GM23338 (cell line): ENCODE measurements at regions not wholly inside any gene's neighbourhood (a gene's known extent, or its start where the extent isn't known, plus 50 kb on each side); places are given as distances from the start of the nearest gene placed in this dataset.

ENCODE experiments used
- ATAC-seq: fragments of 200-7000 bp; cut with Tn5 transposase; 3 replicates; pipeline ENCODE4 v1.9.1; 2020
- DNase-seq: peaks from one replicate; pipeline ENCODE4 v3.0.0-alpha.2; 2015; ENCODE audit warnings: low spot score
- H2AFZ ChIP-seq: fragments of 200-600 bp; sonication (generic); 2 replicates; pipeline ENCODE4 v1.8.0; 2016; ENCODE audit warnings: antibody characterized with exemption, mild to moderate bottlenecking, moderate library complexity
- H3F3A ChIP-seq: fragments of 200-600 bp; sonication (generic); replicated peaks from 2 replicates; pipeline ENCODE4 v1.8.0; 2017; ENCODE audit warnings: antibody characterized with exemption, mixed run types, low read depth
- H3K27ac ChIP-seq: fragments of 200-600 bp; sonication (generic); 2 replicates; pipeline ENCODE4 v1.6.1; 2016; ENCODE audit warnings: low read depth
- H3K27me3 ChIP-seq: fragments of 200-600 bp; sonication (generic); 2 replicates; pipeline ENCODE4 v1.8.0; 2016; ENCODE audit warnings: mild to moderate bottlenecking, mixed run types, moderate library complexity; ENCODE audit not compliant: insufficient read depth
- H3K36me3 ChIP-seq: fragments of 200-600 bp; sonication (generic); 2 replicates; pipeline ENCODE4 v1.8.0; 2016; ENCODE audit warnings: mild to moderate bottlenecking; ENCODE audit not compliant: insufficient read depth
- H3K4me1 ChIP-seq: fragments of 200-600 bp; sonication (generic); 2 replicates; pipeline ENCODE4 v1.8.0; 2016; ENCODE audit warnings: mild to moderate bottlenecking, moderate library complexity; ENCODE audit not compliant: insufficient read depth
- H3K4me2 ChIP-seq: fragments of 200-600 bp; sonication (generic); 2 replicates; pipeline ENCODE4 v1.7.1; 2017; ENCODE audit warnings: mixed run types
- H3K4me3 ChIP-seq: fragments of 200-600 bp; sonication (generic); 2 replicates; pipeline ENCODE4 v1.6.1; 2016; ENCODE audit warnings: mixed run types
- H3K79me2 ChIP-seq: fragments of 200-600 bp; sonication (generic); replicated peaks from 2 replicates; pipeline ENCODE4 v1.8.0; 2017; ENCODE audit warnings: mild to moderate bottlenecking; ENCODE audit not compliant: insufficient read depth
- H3K9me2 ChIP-seq: fragments of 200-600 bp; sonication (generic); 2 replicates; pipeline ENCODE4 v1.8.0; 2017; ENCODE audit not compliant: insufficient read depth
- H4K20me1 ChIP-seq: fragments of 200-600 bp; sonication (generic); replicated peaks from 2 replicates; pipeline ENCODE4 v1.8.0; 2017; ENCODE audit warnings: mild to moderate bottlenecking; ENCODE audit not compliant: insufficient read depth
- H3K27ac Mint-ChIP-seq: 2 replicates; pipeline ENCODE4 v1.8.0; 2020; ENCODE audit warnings: inconsistent platforms, mild to moderate bottlenecking, moderate library complexity, mixed read lengths
- H3K27me3 Mint-ChIP-seq: 3 replicates; pipeline ENCODE4 v1.8.0; 2022; ENCODE audit warnings: low read depth, mild to moderate bottlenecking, moderate library complexity, mixed read lengths, inconsistent platforms; ENCODE audit not compliant: insufficient read depth, poor library complexity
- H3K36me3 Mint-ChIP-seq: 3 replicates; pipeline ENCODE4 v1.8.0; 2021; ENCODE audit warnings: low read depth, mild to moderate bottlenecking, inconsistent platforms, moderate library complexity, mixed read lengths
- H3K4me1 Mint-ChIP-seq: 3 replicates; pipeline ENCODE4 v1.8.0; 2020; ENCODE audit warnings: mild to moderate bottlenecking, inconsistent platforms, mixed read lengths
- H3K4me3 Mint-ChIP-seq: 3 replicates; pipeline ENCODE4 v1.8.0; 2021; ENCODE audit warnings: moderate library complexity, mild to moderate bottlenecking, inconsistent platforms, mixed read lengths
- H3K9me3 Mint-ChIP-seq: 3 replicates; pipeline ENCODE4 v1.8.0; 2020; ENCODE audit warnings: moderate library complexity, mild to moderate bottlenecking, inconsistent platforms, mixed read lengths
- CREB1 ChIP-seq: fragments of 250-450 bp; sonication (Bioruptor Pico); IDR thresholded peaks from 2 replicates; pipeline ENCODE4 v1.5.0; 2020; ENCODE audit warnings: low read depth, mild to moderate bottlenecking, moderate library complexity
- EZH2 ChIP-seq: fragments of 200-600 bp; sonication (generic); IDR thresholded peaks from one replicate; pipeline ENCODE4 v1.8.0; 2017; ENCODE audit warnings: antibody characterized with exemption, mild to moderate bottlenecking, low read depth; ENCODE audit not compliant: unreplicated experiment
- EZH2phosphoT487 ChIP-seq: fragments of 200-600 bp; sonication (generic); IDR thresholded peaks from one replicate; pipeline ENCODE4 v1.8.1; 2018; ENCODE audit warnings: antibody characterized with exemption; ENCODE audit not compliant: unreplicated experiment
- NANOG ChIP-seq: IDR thresholded peaks from 2 replicates; pipeline ENCODE4 v1.6.1; 2016; ENCODE audit warnings: antibody characterized with exemption, borderline replicate concordance
- POLR2AphosphoS5 ChIP-seq: IDR thresholded peaks from 2 replicates; pipeline ENCODE4 v1.6.1; 2016; ENCODE audit warnings: antibody characterized with exemption, low read depth
- STAT1 ChIP-seq: IDR thresholded peaks from one replicate; pipeline ENCODE4 v1.6.1; 2016; ENCODE audit warnings: antibody characterized with exemption; ENCODE audit not compliant: unreplicated experiment
- ZNF331 ChIP-seq: fragments of 250-450 bp; sonication (Bioruptor Pico); IDR thresholded peaks from 2 replicates; pipeline ENCODE4 v1.5.0; 2020; ENCODE audit warnings: low read depth, mild to moderate bottlenecking, moderate library complexity
- TF ChIP-seq, protein P1 (sequence below): IDR thresholded peaks from 2 replicates; pipeline ENCODE4 v1.6.1; 2016; ENCODE audit warnings: antibody characterized with exemption
- TF ChIP-seq, protein P2 (sequence below), 2 experiments: fragments of 200-600 bp in 1 of 2; sonication (generic) in 1 of 2; conservative IDR thresholded peaks; 2 replicates each; pipeline versions ENCODE4 v1.5.1 to v1.6.1; 2016 to 2017; ENCODE audit warnings: antibody characterized with exemption in 2 of 2, low read depth in 2 of 2, mild to moderate bottlenecking in 2 of 2, moderate library complexity in 1 of 2
- TF ChIP-seq, protein P3 (sequence below): fragments of 250-450 bp; sonication (Bioruptor Pico); IDR thresholded peaks from 2 replicates; pipeline ENCODE4 v1.5.0; 2020; ENCODE audit warnings: mild to moderate bottlenecking, moderate library complexity

DNA sequence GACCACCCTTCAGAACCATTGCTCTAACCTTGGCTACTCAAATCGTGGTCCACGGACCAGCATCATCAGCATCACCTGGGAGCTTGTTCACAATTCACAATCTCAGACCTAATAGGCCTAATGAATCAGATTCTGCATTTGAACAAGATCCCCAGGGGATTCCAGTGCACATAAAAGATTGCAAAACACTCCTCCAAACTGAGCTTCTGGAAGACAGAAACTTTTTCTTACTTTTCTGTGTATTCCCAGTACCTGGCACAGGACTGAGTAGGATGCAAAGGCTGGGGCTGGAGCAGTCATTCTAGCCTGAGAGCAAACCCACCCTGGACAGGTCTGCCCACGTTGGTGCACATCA is 115.1 kb upstream of the COPS8 start:
- peaks cover 18% of the 10 kb centered on the region for H3K9me2 ChIP-seq
- H3K4me3 Mint-ChIP-seq = no peak overlapping the region
- H3K27ac Mint-ChIP-seq = no peak overlapping the region
- no peak overlapping the region for H3K4me3 ChIP-seq
- peaks cover 26% of the 10 kb centered on the region for H3K4me1 ChIP-seq
- no peaks in the 10 kb centered on the region for H3K79me2 ChIP-seq
- H4K20me1 ChIP-seq = no peaks in the 10 kb centered on the region
- H3K27me3 ChIP-seq = no peaks in the 10 kb centered on the region
- H3K4me1 Mint-ChIP-seq = peaks cover 42% of the 10 kb centered on the region
- no peak overlapping the region for H3K27ac ChIP-seq
- H3K36me3 Mint-ChIP-seq = no peaks in the 10 kb centered on the region
- TF ChIP-seq, protein P1, sequence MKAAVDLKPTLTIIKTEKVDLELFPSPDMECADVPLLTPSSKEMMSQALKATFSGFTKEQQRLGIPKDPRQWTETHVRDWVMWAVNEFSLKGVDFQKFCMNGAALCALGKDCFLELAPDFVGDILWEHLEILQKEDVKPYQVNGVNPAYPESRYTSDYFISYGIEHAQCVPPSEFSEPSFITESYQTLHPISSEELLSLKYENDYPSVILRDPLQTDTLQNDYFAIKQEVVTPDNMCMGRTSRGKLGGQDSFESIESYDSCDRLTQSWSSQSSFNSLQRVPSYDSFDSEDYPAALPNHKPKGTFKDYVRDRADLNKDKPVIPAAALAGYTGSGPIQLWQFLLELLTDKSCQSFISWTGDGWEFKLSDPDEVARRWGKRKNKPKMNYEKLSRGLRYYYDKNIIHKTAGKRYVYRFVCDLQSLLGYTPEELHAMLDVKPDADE = no peak
- TF ChIP-seq EZH2 (no peak), POLR2AphosphoS5 (no peak), NANOG (no peak)
- TF ChIP-seq, protein P2, sequence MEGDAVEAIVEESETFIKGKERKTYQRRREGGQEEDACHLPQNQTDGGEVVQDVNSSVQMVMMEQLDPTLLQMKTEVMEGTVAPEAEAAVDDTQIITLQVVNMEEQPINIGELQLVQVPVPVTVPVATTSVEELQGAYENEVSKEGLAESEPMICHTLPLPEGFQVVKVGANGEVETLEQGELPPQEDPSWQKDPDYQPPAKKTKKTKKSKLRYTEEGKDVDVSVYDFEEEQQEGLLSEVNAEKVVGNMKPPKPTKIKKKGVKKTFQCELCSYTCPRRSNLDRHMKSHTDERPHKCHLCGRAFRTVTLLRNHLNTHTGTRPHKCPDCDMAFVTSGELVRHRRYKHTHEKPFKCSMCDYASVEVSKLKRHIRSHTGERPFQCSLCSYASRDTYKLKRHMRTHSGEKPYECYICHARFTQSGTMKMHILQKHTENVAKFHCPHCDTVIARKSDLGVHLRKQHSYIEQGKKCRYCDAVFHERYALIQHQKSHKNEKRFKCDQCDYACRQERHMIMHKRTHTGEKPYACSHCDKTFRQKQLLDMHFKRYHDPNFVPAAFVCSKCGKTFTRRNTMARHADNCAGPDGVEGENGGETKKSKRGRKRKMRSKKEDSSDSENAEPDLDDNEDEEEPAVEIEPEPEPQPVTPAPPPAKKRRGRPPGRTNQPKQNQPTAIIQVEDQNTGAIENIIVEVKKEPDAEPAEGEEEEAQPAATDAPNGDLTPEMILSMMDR (conservative IDR thresholded peaks at IDR 0.05; ENCODE audit: low read depth in 2 of 2) = no peak
- no peaks in the 10 kb centered on the region for H3F3A ChIP-seq
- H3K27me3 Mint-ChIP-seq = peaks cover 5% of the 10 kb centered on the region
- ATAC-seq (no peak), DNase-seq (no peak)
- H3K9me3 Mint-ChIP-seq = peaks cover 2% of the 10 kb centered on the region; the same call in 1 of the 3 replicates
- H3K36me3 ChIP-seq = no peaks in the 10 kb centered on the region
- no peak overlapping the region for H3K4me2 ChIP-seq
- H2AFZ ChIP-seq = no peak overlapping the region

DNA sequence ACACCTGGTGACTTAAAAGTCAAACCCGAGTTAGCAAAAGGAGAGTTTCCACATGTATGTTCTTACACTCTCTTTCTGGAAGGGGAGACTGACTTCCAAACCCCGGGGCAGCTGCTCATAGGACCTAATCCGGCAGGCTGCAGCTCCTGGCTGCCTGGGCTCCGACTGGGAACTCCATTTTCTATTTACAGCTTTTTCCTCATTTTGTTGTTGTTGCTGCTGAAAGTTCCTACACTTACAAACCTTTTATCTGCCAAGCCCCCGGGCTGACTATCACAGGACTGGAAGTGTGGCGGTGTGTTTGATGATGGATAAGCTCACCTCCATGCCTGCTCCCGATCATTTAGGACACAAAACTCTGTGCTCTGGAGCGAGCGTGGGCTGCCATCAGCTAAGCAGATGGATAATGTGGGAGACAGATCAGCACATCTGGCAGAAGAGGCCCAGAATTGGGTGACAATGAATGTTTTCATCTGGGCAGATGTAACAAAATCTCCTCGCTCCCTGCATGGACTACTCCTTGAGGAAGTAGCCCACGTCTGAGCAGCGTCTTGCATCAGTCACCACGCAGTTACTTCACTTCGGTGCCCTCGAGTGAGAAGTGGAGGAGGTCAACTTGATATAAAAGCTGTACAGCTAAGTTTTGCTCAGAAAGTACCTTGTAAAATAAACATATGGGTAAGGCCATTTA is 114.4 kb upstream of the COPS8 start:
- Histone ChIP-seq H3K36me3 (no peaks in the 10 kb centered on the region), H3K27me3 (no peaks in the 10 kb centered on the region), H2AFZ (no peak overlapping the region), H3K4me1 (peaks cover 21% of the 10 kb centered on the region), H3K4me2 (no peak overlapping the region), H3K27ac (no peak overlapping the region), H3F3A (no peaks in the 10 kb centered on the region), H3K79me2 (no peaks in the 10 kb centered on the region), H3K4me3 (no peak overlapping the region), H3K9me2 (peaks cover 20% of the 10 kb centered on the region), H4K20me1 (no peaks in the 10 kb centered on the region)
- DNase-seq = no peak
- no peak for ATAC-seq
- peaks cover 2% of the 10 kb centered on the region; the same call in 1 of the 3 replicates for H3K9me3 Mint-ChIP-seq
- peaks cover 5% of the 10 kb centered on the region for H3K27me3 Mint-ChIP-seq
- no peak overlapping the region for H3K4me3 Mint-ChIP-seq
- peaks cover 39% of the 10 kb centered on the region for H3K4me1 Mint-ChIP-seq
- no peaks in the 10 kb centered on the region for H3K36me3 Mint-ChIP-seq
- no peak overlapping the region for H3K27ac Mint-ChIP-seq
- no peak for TF ChIP-seq ZNF331 (CRISPR knock-in tag)
- TF ChIP-seq, protein P3, sequence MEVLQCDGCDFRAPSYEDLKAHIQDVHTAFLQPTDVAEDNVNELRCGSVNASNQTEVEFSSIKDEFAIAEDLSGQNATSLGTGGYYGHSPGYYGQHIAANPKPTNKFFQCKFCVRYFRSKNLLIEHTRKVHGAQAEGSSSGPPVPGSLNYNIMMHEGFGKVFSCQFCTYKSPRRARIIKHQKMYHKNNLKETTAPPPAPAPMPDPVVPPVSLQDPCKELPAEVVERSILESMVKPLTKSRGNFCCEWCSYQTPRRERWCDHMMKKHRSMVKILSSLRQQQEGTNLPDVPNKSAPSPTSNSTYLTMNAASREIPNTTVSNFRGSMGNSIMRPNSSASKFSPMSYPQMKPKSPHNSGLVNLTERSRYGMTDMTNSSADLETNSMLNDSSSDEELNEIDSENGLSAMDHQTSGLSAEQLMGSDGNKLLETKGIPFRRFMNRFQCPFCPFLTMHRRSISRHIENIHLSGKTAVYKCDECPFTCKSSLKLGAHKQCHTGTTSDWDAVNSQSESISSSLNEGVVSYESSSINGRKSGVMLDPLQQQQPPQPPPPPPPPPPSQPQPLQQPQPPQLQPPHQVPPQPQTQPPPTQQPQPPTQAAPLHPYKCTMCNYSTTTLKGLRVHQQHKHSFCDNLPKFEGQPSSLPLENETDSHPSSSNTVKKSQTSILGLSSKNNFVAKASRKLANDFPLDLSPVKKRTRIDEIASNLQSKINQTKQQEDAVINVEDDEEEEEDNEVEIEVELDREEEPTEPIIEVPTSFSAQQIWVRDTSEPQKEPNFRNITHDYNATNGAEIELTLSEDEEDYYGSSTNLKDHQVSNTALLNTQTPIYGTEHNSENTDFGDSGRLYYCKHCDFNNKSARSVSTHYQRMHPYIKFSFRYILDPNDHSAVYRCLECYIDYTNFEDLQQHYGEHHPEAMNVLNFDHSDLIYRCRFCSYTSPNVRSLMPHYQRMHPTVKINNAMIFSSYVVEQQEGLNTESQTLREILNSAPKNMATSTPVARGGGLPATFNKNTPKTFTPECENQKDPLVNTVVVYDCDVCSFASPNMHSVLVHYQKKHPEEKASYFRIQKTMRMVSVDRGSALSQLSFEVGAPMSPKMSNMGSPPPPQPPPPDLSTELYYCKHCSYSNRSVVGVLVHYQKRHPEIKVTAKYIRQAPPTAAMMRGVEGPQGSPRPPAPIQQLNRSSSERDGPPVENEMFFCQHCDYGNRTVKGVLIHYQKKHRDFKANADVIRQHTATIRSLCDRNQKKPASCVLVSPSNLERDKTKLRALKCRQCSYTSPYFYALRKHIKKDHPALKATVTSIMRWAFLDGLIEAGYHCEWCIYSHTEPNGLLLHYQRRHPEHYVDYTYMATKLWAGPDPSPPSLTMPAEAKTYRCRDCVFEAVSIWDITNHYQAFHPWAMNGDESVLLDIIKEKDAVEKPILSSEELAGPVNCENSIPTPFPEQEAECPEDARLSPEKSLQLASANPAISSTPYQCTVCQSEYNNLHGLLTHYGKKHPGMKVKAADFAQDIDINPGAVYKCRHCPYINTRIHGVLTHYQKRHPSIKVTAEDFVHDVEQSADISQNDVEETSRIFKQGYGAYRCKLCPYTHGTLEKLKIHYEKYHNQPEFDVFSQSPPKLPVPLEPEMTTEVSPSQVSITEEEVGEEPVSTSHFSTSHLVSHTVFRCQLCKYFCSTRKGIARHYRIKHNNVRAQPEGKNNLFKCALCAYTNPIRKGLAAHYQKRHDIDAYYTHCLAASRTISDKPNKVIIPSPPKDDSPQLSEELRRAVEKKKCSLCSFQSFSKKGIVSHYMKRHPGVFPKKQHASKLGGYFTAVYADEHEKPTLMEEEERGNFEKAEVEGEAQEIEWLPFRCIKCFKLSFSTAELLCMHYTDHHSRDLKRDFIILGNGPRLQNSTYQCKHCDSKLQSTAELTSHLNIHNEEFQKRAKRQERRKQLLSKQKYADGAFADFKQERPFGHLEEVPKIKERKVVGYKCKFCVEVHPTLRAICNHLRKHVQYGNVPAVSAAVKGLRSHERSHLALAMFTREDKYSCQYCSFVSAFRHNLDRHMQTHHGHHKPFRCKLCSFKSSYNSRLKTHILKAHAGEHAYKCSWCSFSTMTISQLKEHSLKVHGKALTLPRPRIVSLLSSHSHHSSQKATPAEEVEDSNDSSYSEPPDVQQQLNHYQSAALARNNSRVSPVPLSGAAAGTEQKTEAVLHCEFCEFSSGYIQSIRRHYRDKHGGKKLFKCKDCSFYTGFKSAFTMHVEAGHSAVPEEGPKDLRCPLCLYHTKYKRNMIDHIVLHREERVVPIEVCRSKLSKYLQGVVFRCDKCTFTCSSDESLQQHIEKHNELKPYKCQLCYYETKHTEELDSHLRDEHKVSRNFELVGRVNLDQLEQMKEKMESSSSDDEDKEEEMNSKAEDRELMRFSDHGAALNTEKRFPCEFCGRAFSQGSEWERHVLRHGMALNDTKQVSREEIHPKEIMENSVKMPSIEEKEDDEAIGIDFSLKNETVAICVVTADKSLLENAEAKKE (CRISPR knock-in tag) = no peak
- TF ChIP-seq EZH2phosphoT487 = no peak
- no peak for TF ChIP-seq POLR2AphosphoS5
- no peak for TF ChIP-seq CREB1 (CRISPR knock-in tag)
- no peak for TF ChIP-seq STAT1
- TF ChIP-seq EZH2 = no peak
- TF ChIP-seq NANOG = no peak
